Testis (tissue), 2 donors: ENCODE measurements at regions not wholly inside any gene's neighbourhood (a gene's known extent, or its start where the extent isn't known, plus 50 kb on each side); places are given as distances from the start of the nearest gene placed in this dataset.

Experiments used
- DNase-seq: peaks from one replicate; pipeline ENCODE4 v3.0.0-alpha.2; 2019
- H3K27ac ChIP-seq, 2 donors: fragments of 200-600 bp; sonication (generic); one replicate each; pipeline ENCODE4 v1.5.1; 2019
- H3K27me3 ChIP-seq: fragments of 200-600 bp; sonication (generic); one replicate; pipeline ENCODE4 v1.5.1; 2019
- H3K36me3 ChIP-seq: fragments of 200-600 bp; sonication (generic); one replicate; pipeline ENCODE4 v1.5.1; 2017; ENCODE audit warnings: low read depth; ENCODE audit errors: missing control alignments
- H3K4me1 ChIP-seq: fragments of 200-600 bp; sonication (generic); one replicate; pipeline ENCODE4 v1.5.1; 2019
- H3K4me3 ChIP-seq, 2 donors: fragments of 200-600 bp; sonication (generic); one replicate each; pipeline ENCODE4 v1.5.1; 2017 to 2019
- H3K9me3 ChIP-seq: fragments of 200-600 bp; sonication (generic); one replicate; pipeline ENCODE4 v1.5.1; 2017
- CTCF ChIP-seq, 3 experiments: fragments of 450-650 bp in 2 of 3; fragments of 200-600 bp in 1 of 3; sonication (generic) in 1 of 3; IDR thresholded peaks; one replicate each; pipeline ENCODE4 v1.5.1; 2016 to 2019; ENCODE audit warnings: antibody characterized with exemption in 3 of 3, mild to moderate bottlenecking in 2 of 3, moderate library complexity in 1 of 3
- POLR2A ChIP-seq: fragments of 450-650 bp; IDR thresholded peaks from one replicate; pipeline ENCODE4 v1.6.1; 2017; ENCODE audit warnings: antibody characterized with exemption, mild to moderate bottlenecking, moderate library complexity
- WGBS, 2 donors: methylation state at CpG; one replicate each; pipeline ENCODE4 v1.1.5; 2018; 5-methylcytosine and 5-hydroxymethylcytosine counted together
- intact Hi-C: fragments of 100-400 bp; cut with DNase I; formaldehyde crosslinking; loops from one replicate; pipeline ENCODE4 v1.15.1; 2023; ENCODE audit warnings: low total_unique reads

GRCh38 chr2:220174826-220175225 lies 547.4 kb downstream of the SLC4A3 start:
- Histone ChIP-seq H3K4me3 (no peak overlapping the region), H3K4me1 (no peaks in the 10 kb centered on the region), H3K27ac (no peak overlapping the region), H3K36me3 (no peaks in the 10 kb centered on the region), H3K9me3 (no peaks in the 10 kb centered on the region), H3K27me3 (no peaks in the 10 kb centered on the region)
- DNase-seq: no peak
- WGBS, 2 donors: 60 to 95% methylated on average over 2 of the region's 2 CpGs
- intact Hi-C loops: no loop called here
- TF ChIP-seq POLR2A (no peak), CTCF (IDR thresholded peaks at IDR 0.05) (no peak)

- Histone ChIP-seq H3K36me3 (no peaks in the 10 kb centered on the region), H3K27ac (no peak overlapping the region), H3K9me3 (no peaks in the 10 kb centered on the region), H3K4me3 (no peak overlapping the region), H3K4me1 (no peaks in the 10 kb centered on the region), H3K27me3 (no peaks in the 10 kb centered on the region)
- 94 to 97% methylated on average over 2 of the region's 2 CpGs for WGBS, 2 donors
- TF ChIP-seq CTCF (IDR thresholded peaks at IDR 0.05) (no peak), POLR2A (no peak)
- intact Hi-C loops: no loop called here
- DNase-seq: no peak
Measured at GRCh38 chr2:220175967-220176366, 548.5 kb downstream of the SLC4A3 start.

GRCh38 chr2:220178991-220179695 lies 551.7 kb downstream of the SLC4A3 start:
- H3K36me3 ChIP-seq: no peaks in the 10 kb centered on the region
- 91 to 92% methylated on average over 6 of the region's 6 CpGs for WGBS, 2 donors
- H3K9me3 ChIP-seq: no peaks in the 10 kb centered on the region
- intact Hi-C loops: no loop called here
- no peaks in the 10 kb centered on the region for H3K4me1 ChIP-seq
- TF ChIP-seq CTCF (IDR thresholded peaks at IDR 0.05) (no peak), POLR2A (no peak)
- no peak overlapping the region for H3K27ac ChIP-seq
- no peak for DNase-seq
- no peaks in the 10 kb centered on the region for H3K27me3 ChIP-seq
- no peak overlapping the region for H3K4me3 ChIP-seq

GRCh38 chr2:220181165-220181564 lies 553.7 kb downstream of the SLC4A3 start:
- Histone ChIP-seq H3K27me3 (no peaks in the 10 kb centered on the region), H3K36me3 (no peaks in the 10 kb centered on the region), H3K4me1 (no peaks in the 10 kb centered on the region), H3K9me3 (no peaks in the 10 kb centered on the region), H3K27ac (no peak overlapping the region), H3K4me3 (no peak overlapping the region)
- no peak for TF ChIP-seq CTCF (IDR thresholded peaks at IDR 0.05)
- TF ChIP-seq POLR2A: no peak
- WGBS, 2 donors: 81 to 89% methylated on average over 1 of the region's 1 CpG
- intact Hi-C loops: no loop called here
- DNase-seq: no peak

- Histone ChIP-seq H3K36me3 (no peaks in the 10 kb centered on the region), H3K27ac (no peak overlapping the region), H3K4me3 (no peak overlapping the region), H3K9me3 (no peaks in the 10 kb centered on the region), H3K4me1 (no peaks in the 10 kb centered on the region), H3K27me3 (no peaks in the 10 kb centered on the region)
- intact Hi-C loops: no loop called here
- WGBS, 2 donors: 75 to 83% methylated on average over 2 to 3 of the region's 3 CpGs
- no peak for DNase-seq
- TF ChIP-seq CTCF (IDR thresholded peaks at IDR 0.05): no peak
- TF ChIP-seq POLR2A: no peak
Measured at GRCh38 chr2:220182790-220183189, 555.4 kb downstream of the SLC4A3 start.
